ENCODE measurements at regions not wholly inside any gene's neighbourhood (a gene's known extent, or its start where the extent isn't known, plus 50 kb on each side); places are given as distances from the start of the nearest gene placed in this dataset.

DNA sequence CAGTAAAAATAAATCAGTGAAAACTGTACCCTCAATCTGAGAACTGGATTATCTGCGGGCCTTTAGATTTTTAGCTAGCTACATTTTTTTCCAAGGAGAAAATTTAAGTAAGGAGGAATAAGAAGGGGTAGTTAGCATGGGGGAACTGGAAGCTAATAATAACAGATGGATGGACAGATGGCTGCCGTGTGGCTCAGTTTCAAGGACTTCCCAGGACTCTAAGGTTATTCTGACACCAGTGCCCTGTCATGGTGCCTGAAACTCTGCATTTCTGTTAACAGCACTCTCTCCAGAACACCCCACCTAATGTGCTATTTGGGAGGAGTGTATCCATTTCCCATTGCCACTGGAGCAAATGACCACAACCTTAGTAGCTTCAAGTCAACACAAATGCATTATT is 75.7 kb upstream of the PDE1C start:
- DNase-seq (ENCODE audit: low read depth in 2 of 2), result no peak

- DNase-seq (ENCODE audit: low read depth in 2 of 2), result no peak
Measured at GRCh38 chr7:32144676-32145075, 74.5 kb upstream of the PDE1C start.

- DNase-seq (ENCODE audit: low read depth in 2 of 2), result no peak
Measured at GRCh38 chr7:32143301-32143700, 73.1 kb upstream of the PDE1C start.

GRCh38 chr7:32142649-32143048 is 72.4 kb upstream of the PDE1C start:
- DNase-seq (ENCODE audit: low read depth in 2 of 2), result no peak

- no peak for DNase-seq (ENCODE audit: low read depth in 2 of 2)
Measured at GRCh38 chr7:32140210-32140939, 70.2 kb upstream of the PDE1C start.

DNA sequence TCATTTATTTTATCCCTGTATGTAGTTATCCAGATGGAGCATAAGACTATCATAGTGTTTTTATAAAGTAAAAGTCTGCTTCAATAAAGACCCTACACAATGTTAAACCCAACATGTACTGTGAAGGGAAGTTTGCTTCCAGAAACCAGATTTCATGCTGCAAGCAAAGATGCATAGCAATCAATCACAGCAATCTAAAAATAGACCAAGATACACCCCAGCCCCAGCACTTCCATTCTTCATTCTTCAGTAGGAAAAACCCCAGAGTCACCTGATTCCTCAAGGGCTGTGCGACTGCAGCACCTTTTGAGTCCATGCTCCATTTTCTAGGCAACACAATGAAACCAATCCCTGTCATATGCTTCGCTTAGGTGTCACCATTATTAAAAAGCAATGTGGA is 66.9 kb upstream of the PDE1C start:
- DNase-seq (ENCODE audit: low read depth in 2 of 2), result no peak

GRCh38 chr7:32131091-32131490 is 60.9 kb upstream of the PDE1C start:
- no peak for DNase-seq (ENCODE audit: low read depth in 2 of 2)

DNA sequence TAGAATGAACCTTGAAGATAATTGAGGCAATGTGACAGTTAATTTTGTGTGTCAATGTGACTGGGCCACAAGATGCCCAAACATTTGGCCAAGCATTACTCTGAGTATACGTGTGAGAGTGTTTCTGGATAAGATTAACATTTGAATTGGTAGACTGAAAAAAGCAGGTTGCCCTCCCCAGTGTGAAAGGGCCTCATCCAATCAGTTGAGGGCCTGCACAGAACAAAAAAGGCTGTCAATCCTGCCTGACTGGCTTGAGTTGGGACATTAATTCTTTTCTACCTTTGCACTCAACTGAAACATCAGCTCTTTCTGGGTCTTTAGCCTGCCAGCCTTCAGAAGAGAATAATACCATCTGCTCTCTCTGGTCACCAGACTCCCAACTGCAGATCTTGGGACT is 56.6 kb upstream of the PDE1C start:
- DNase-seq (ENCODE audit: low read depth in 2 of 2), result no peak

Data from stimulated activated CD8-positive, alpha-beta memory T cell treated with anti-CD3 and anti-CD28 coated beads, Interleukin-7, amount 100 ng/mL, for 1 hour (primary cell).